ENCODE measurements at regions not wholly inside any gene's neighbourhood (a gene's known extent, or its start where the extent isn't known, plus 50 kb on each side); places are given as distances from the start of the nearest gene placed in this dataset.
"Not testable (repeated sequence)": the region's sequence is repeated elsewhere in the genome, so short reads cannot be mapped to it uniquely, and the experiment has no call there.

- DNase-seq (ENCODE audit: low read depth in 2 of 2) = not testable (repeated sequence)
These were observed 242.8 kb downstream of the KLF5 start for GRCh38 chr13:73301622-73302021.

GRCh38 chr13:73300718-73301425, 242.1 kb downstream of the KLF5 start:
- DNase-seq (ENCODE audit: low read depth in 2 of 2) = no peak

GRCh38 chr13:73299787-73300186, 241.0 kb downstream of the KLF5 start:
- no peak for DNase-seq (ENCODE audit: low read depth in 2 of 2)

- DNase-seq (ENCODE audit: low read depth in 2 of 2) = no peak
These were observed 235.2 kb downstream of the KLF5 start for GRCh38 chr13:73293913-73294523.

GRCh38 chr13:73292127-73292526, 233.3 kb downstream of the KLF5 start:
- no peak for DNase-seq (ENCODE audit: low read depth in 2 of 2)

GRCh38 chr13:73290844-73291243, 232.0 kb downstream of the KLF5 start:
- DNase-seq (ENCODE audit: low read depth in 2 of 2) = no peak

GRCh38 chr13:73288596-73288995, 229.8 kb downstream of the KLF5 start:
- DNase-seq (ENCODE audit: low read depth in 2 of 2) = no peak

- DNase-seq (ENCODE audit: low read depth in 2 of 2) = no peak
These were observed 229.0 kb downstream of the KLF5 start for GRCh38 chr13:73287831-73288230.

- no peak for DNase-seq (ENCODE audit: low read depth in 2 of 2)
These were observed 228.3 kb downstream of the KLF5 start for GRCh38 chr13:73286942-73287620.

- no peak for DNase-seq (ENCODE audit: low read depth in 2 of 2)
These were observed 227.4 kb downstream of the KLF5 start for GRCh38 chr13:73286177-73286576.

- no peak for DNase-seq (ENCODE audit: low read depth in 2 of 2)
These were observed 225.5 kb downstream of the KLF5 start for GRCh38 chr13:73284081-73284874.

GRCh38 chr13:73283636-73284035, 224.8 kb downstream of the KLF5 start:
- DNase-seq (ENCODE audit: low read depth in 2 of 2) = no peak

GRCh38 chr13:73281746-73282145, 222.9 kb downstream of the KLF5 start:
- DNase-seq (ENCODE audit: low read depth in 2 of 2) = no peak

GRCh38 chr13:73278186-73278585, 219.4 kb downstream of the KLF5 start:
- no peak for DNase-seq (ENCODE audit: low read depth in 2 of 2)

- DNase-seq (ENCODE audit: low read depth in 2 of 2) = no peak
These were observed 216.4 kb downstream of the KLF5 start for GRCh38 chr13:73275163-73275562.

- no peak for DNase-seq (ENCODE audit: low read depth in 2 of 2)
These were observed 215.3 kb downstream of the KLF5 start for GRCh38 chr13:73274147-73274546.

- DNase-seq (ENCODE audit: low read depth in 2 of 2) = no peak
These were observed 214.9 kb downstream of the KLF5 start for GRCh38 chr13:73273745-73274144.

GRCh38 chr13:73273276-73273675, 214.5 kb downstream of the KLF5 start:
- no peak for DNase-seq (ENCODE audit: low read depth in 2 of 2)

GRCh38 chr13:73272831-73273230, 214.0 kb downstream of the KLF5 start:
- no peak for DNase-seq (ENCODE audit: low read depth in 2 of 2)

GRCh38 chr13:73268306-73268705, 209.5 kb downstream of the KLF5 start:
- no peak for DNase-seq (ENCODE audit: low read depth in 2 of 2)

- DNase-seq (ENCODE audit: low read depth in 2 of 2) = no peak
These were observed 207.9 kb downstream of the KLF5 start for GRCh38 chr13:73266640-73267180.

Measured in stimulated activated CD8-positive, alpha-beta memory T cell treated with anti-CD3 and anti-CD28 coated beads, Interleukin-7, amount 100 ng/mL, for 1 hour (primary cell).